Neural crest cell (in vitro differentiated cells): ENCODE measurements at regions not wholly inside any gene's neighbourhood (a gene's known extent, or its start where the extent isn't known, plus 50 kb on each side); places are given as distances from the start of the nearest gene placed in this dataset.

ENCODE experiments used
- DNase-seq: peaks from one replicate; pipeline ENCODE4 v3.0.0; 2021; ENCODE audit warnings: low read depth, mixed read lengths, low spot score
- H3K27ac Mint-ChIP-seq: one replicate; pipeline ENCODE4 v1.8.0; 2021; ENCODE audit warnings: mild to moderate bottlenecking, mixed read lengths; ENCODE audit not compliant: unreplicated experiment
- H3K27me3 Mint-ChIP-seq: 2 replicates; pipeline ENCODE4 v1.8.0; 2021; ENCODE audit warnings: low read depth, mild to moderate bottlenecking, mixed read lengths
- H3K36me3 Mint-ChIP-seq: 2 replicates; pipeline ENCODE4 v1.8.0; 2021; ENCODE audit warnings: low read depth, mild to moderate bottlenecking, mixed read lengths
- H3K4me1 Mint-ChIP-seq: 2 replicates; pipeline ENCODE4 v1.8.0; 2021; ENCODE audit warnings: mixed read lengths
- H3K4me3 Mint-ChIP-seq: one replicate; pipeline ENCODE4 v1.8.0; 2021; ENCODE audit warnings: mild to moderate bottlenecking, mixed read lengths
- H3K9me3 Mint-ChIP-seq: 2 replicates; pipeline ENCODE4 v1.8.0; 2021; ENCODE audit warnings: mixed read lengths
- CTCF ChIP-seq: fragments of 200-600 bp; sonication (generic); conservative IDR thresholded peaks from 2 replicates; pipeline ENCODE4 v1.5.0; 2021; ENCODE audit warnings: antibody characterized with exemption, mild to moderate bottlenecking

- Mint-ChIP-seq H3K4me1 (no peaks in the 10 kb centered on the region), H3K27me3 (peaks cover 6% of the 10 kb centered on the region), H3K36me3 (peaks cover 3% of the 10 kb centered on the region), H3K9me3 (peaks cover 1% of the 10 kb centered on the region), H3K27ac (no peak overlapping the region), H3K4me3 (no peak overlapping the region)
- DNase-seq = no peak
- TF ChIP-seq CTCF = no peak
These were observed 173.3 kb downstream of the RFX6 start for GRCh38 chr6:117050301-117050700.

GRCh38 chr6:117072134-117072533 is 193.2 kb upstream of the VGLL2 start:
- no peak for DNase-seq
- no peak overlapping the region for H3K27ac Mint-ChIP-seq
- no peaks in the 10 kb centered on the region for H3K4me1 Mint-ChIP-seq
- H3K9me3 Mint-ChIP-seq = peaks cover 2% of the 10 kb centered on the region
- no peak overlapping the region for H3K4me3 Mint-ChIP-seq
- no peak for TF ChIP-seq CTCF
- peaks cover 19% of the 10 kb centered on the region for H3K27me3 Mint-ChIP-seq
- no peaks in the 10 kb centered on the region for H3K36me3 Mint-ChIP-seq

- Mint-ChIP-seq H3K4me3 (no peak overlapping the region), H3K27me3 (peaks cover 19% of the 10 kb centered on the region), H3K4me1 (no peaks in the 10 kb centered on the region)
These were observed 192.6 kb upstream of the VGLL2 start for GRCh38 chr6:117072781-117073180.

GRCh38 chr6:117074672-117075071 is 190.7 kb upstream of the VGLL2 start:
- no peak overlapping the region for H3K27ac Mint-ChIP-seq
- H3K4me1 Mint-ChIP-seq = no peaks in the 10 kb centered on the region
- peaks cover 19% of the 10 kb centered on the region for H3K27me3 Mint-ChIP-seq
- no peaks in the 10 kb centered on the region for H3K36me3 Mint-ChIP-seq
- H3K9me3 Mint-ChIP-seq = peaks cover 2% of the 10 kb centered on the region
- DNase-seq = no peak
- no peak overlapping the region for H3K4me3 Mint-ChIP-seq
- no peak for TF ChIP-seq CTCF

More at GRCh38 chr6:117072781-117073180, 192.6 kb upstream of the VGLL2 start:
- Mint-ChIP-seq H3K36me3 (no peaks in the 10 kb centered on the region), H3K9me3 (peaks cover 2% of the 10 kb centered on the region), H3K27ac (no peak overlapping the region)
- no peak for DNase-seq
- no peak for TF ChIP-seq CTCF

- Mint-ChIP-seq H3K4me3 (no peak overlapping the region), H3K9me3 (peaks cover 2% of the 10 kb centered on the region), H3K36me3 (no peaks in the 10 kb centered on the region), H3K27me3 (peaks cover 19% of the 10 kb centered on the region), H3K27ac (no peak overlapping the region), H3K4me1 (no peaks in the 10 kb centered on the region)
- no peak for TF ChIP-seq CTCF
- DNase-seq = no peak
These were observed 190.1 kb upstream of the VGLL2 start for GRCh38 chr6:117075218-117075617.

GRCh38 chr6:117076076-117076475 is 189.3 kb upstream of the VGLL2 start:
- no peaks in the 10 kb centered on the region for H3K9me3 Mint-ChIP-seq
- H3K4me1 Mint-ChIP-seq = no peaks in the 10 kb centered on the region
- H3K4me3 Mint-ChIP-seq = no peak overlapping the region
- H3K36me3 Mint-ChIP-seq = no peaks in the 10 kb centered on the region
- TF ChIP-seq CTCF = no peak
- DNase-seq = no peak
- H3K27me3 Mint-ChIP-seq = peaks cover 19% of the 10 kb centered on the region
- no peak overlapping the region for H3K27ac Mint-ChIP-seq
